ENCODE measurements at regions not wholly inside any gene's neighbourhood (a gene's known extent, or its start where the extent isn't known, plus 50 kb on each side); places are given as distances from the start of the nearest gene placed in this dataset.

DNA sequence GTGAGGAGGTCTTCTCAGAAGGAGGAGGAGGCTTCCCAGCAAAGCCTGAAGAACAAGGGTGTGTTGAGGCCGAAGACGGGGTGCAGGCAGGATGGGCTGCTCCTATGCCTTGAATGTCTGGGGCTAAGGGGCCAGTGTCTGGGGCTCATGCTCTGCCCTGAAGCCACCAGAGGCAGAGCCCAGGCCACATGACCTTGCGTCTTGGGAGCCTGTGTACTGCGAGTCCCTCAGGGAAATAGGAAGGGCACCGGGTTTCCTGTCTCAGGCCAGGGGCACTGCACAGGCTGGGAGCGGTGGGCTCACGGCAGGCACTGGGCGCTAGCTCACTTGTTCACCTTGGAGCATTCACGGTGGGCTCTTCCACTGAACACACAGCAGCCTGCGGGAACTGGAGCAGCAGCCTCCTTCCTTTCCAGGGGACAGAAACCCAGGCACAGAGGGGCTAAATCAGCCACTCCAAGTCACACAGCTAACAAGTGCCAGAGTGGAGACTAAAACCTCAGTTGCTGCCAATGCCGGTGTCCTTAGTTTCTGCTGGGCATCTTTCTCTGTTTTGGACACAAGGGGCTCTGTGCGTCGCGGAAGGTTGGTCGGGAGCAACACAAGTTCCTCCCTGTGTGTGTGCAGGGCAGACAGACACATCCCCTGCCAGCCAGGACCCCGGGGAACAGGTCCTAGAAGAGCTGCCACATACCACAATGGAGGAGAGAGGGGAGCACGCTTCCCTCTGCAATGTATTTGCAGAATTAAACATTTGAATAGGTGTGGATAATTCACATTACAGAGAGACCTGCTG, 104.8 kb upstream of the C1orf174 start:
- TF ChIP-seq, protein P1, sequence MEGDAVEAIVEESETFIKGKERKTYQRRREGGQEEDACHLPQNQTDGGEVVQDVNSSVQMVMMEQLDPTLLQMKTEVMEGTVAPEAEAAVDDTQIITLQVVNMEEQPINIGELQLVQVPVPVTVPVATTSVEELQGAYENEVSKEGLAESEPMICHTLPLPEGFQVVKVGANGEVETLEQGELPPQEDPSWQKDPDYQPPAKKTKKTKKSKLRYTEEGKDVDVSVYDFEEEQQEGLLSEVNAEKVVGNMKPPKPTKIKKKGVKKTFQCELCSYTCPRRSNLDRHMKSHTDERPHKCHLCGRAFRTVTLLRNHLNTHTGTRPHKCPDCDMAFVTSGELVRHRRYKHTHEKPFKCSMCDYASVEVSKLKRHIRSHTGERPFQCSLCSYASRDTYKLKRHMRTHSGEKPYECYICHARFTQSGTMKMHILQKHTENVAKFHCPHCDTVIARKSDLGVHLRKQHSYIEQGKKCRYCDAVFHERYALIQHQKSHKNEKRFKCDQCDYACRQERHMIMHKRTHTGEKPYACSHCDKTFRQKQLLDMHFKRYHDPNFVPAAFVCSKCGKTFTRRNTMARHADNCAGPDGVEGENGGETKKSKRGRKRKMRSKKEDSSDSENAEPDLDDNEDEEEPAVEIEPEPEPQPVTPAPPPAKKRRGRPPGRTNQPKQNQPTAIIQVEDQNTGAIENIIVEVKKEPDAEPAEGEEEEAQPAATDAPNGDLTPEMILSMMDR (IDR thresholded peaks at IDR 0.05): no peak
- no peak for TF ChIP-seq POLR2A (IDR thresholded peaks at IDR 0.05)
- TF ChIP-seq POLR2AphosphoS5 (IDR thresholded peaks at IDR 0.05): no peak
